ENCODE measurements at regions not wholly inside any gene's neighbourhood (a gene's known extent, or its start where the extent isn't known, plus 50 kb on each side); places are given as distances from the start of the nearest gene placed in this dataset.

GRCh38 chr9:13607481-13608441 is 328.3 kb upstream of the MPDZ start:
- TF ChIP-seq CTCF (optimal IDR thresholded peaks at IDR 0.05 in 1 of 3, IDR thresholded peaks at IDR 0.05 in 1 of 3, conservative IDR thresholded peaks at IDR 0.05 in 1 of 3; ENCODE audit: extremely low read depth in 1 of 3, insufficient read depth in 2 of 3, low read length in 3 of 3) (no peak), EZH2 (IDR thresholded peaks at IDR 0.05; ENCODE audit: low read length) (no peak)

All from keratinocyte (primary cell).